Tibial artery (tissue), 4 donors: ENCODE measurements at regions not wholly inside any gene's neighbourhood (a gene's known extent, or its start where the extent isn't known, plus 50 kb on each side); places are given as distances from the start of the nearest gene placed in this dataset.
"Not testable (repeated sequence)": the region's sequence is repeated elsewhere in the genome, so short reads cannot be mapped to it uniquely, and the experiment has no call there.

Experiments used
- DNase-seq, 2 donors: peaks; one replicate each; pipeline ENCODE4 v3.0.0-alpha.2; 2019
- H3K27ac ChIP-seq, 2 donors: fragments of 200-600 bp; sonication (generic) in 1 of 2; 1 replicate in 1 of 2; 2 replicates in 1 of 2; pipeline ENCODE4 v1.5.1; 2018 to 2019; ENCODE audit warnings: mild to moderate bottlenecking in 1 of 2
- H3K27me3 ChIP-seq, 2 donors: fragments of 200-600 bp; sonication (generic) in 1 of 2; one replicate each; pipeline versions ENCODE4 v1.5.1 to v1.6.0; 2016 to 2019
- H3K36me3 ChIP-seq, 3 donors: fragments of 200-600 bp; sonication (generic) in 2 of 3; one replicate each; pipeline ENCODE4 v1.5.1; 2016 to 2019; ENCODE audit warnings: mild to moderate bottlenecking in 2 of 3
- H3K4me1 ChIP-seq, 4 donors: fragments of 200-600 bp; sonication (generic) in 2 of 4; 1 replicate in 3 of 4; 2 replicates in 1 of 4; pipeline ENCODE4 v1.5.1; 2016 to 2019
- H3K4me3 ChIP-seq, 2 donors: fragments of 200-600 bp; sonication (generic) in 1 of 2; 1 replicate in 1 of 2; 2 replicates in 1 of 2; pipeline ENCODE4 v1.5.1; 2018 to 2019; ENCODE audit warnings: mild to moderate bottlenecking in 2 of 2
- H3K9me3 ChIP-seq, 3 donors: fragments of 200-600 bp; sonication (generic) in 1 of 3; one replicate each; pipeline ENCODE4 v1.5.1; 2016 to 2019
- CTCF ChIP-seq, 2 experiments: fragments of 200-600 bp in 1 of 2; fragments of 450-650 bp in 1 of 2; IDR thresholded peaks; one replicate each; pipeline ENCODE4 v1.5.1; 2017 to 2019; ENCODE audit warnings: antibody characterized with exemption in 2 of 2, mild to moderate bottlenecking in 1 of 2, moderate library complexity in 1 of 2
- intact Hi-C: fragments of 100-400 bp; cut with DNase I; formaldehyde crosslinking; loops from one replicate; pipeline ENCODE4 v1.15.0; 2023; ENCODE audit warnings: low total_unique reads

- Histone ChIP-seq H3K27ac (peak overlapping the region in 1 of 2 donors; percentile 5), H3K36me3 (no peaks in the 10 kb centered on the region), H3K27me3 (no peaks in the 10 kb centered on the region), H3K9me3 (no peaks in the 10 kb centered on the region), H3K4me1 (peaks cover 0 to 15% (median 11%) of the 10 kb centered on the region in 4 donors), H3K4me3 (no peak overlapping the region)
- no peak for DNase-seq
- intact Hi-C loops: no loop called here
- no peak for TF ChIP-seq CTCF (IDR thresholded peaks at IDR 0.05)
These were observed 200.6 kb upstream of the PTBP2 start for GRCh38 chr1:96521010-96521409.

- DNase-seq: no peak
- intact Hi-C loops: no loop called here
- no peak overlapping the region for H3K27ac ChIP-seq
- no peak for TF ChIP-seq CTCF (IDR thresholded peaks at IDR 0.05)
- peaks cover 0 to 15% (median 11%) of the 10 kb centered on the region in 4 donors for H3K4me1 ChIP-seq
- no peak overlapping the region for H3K4me3 ChIP-seq
- H3K36me3 ChIP-seq: no peaks in the 10 kb centered on the region
- no peaks in the 10 kb centered on the region for H3K27me3 ChIP-seq
- H3K9me3 ChIP-seq: no peaks in the 10 kb centered on the region
These were observed 199.4 kb upstream of the PTBP2 start for GRCh38 chr1:96521994-96522760.

- no peak overlapping the region for H3K4me3 ChIP-seq
- intact Hi-C loops: no loop called here
- H3K27me3 ChIP-seq: no peaks in the 10 kb centered on the region
- DNase-seq: no peak
- H3K36me3 ChIP-seq: no peaks in the 10 kb centered on the region
- no peak for TF ChIP-seq CTCF (IDR thresholded peaks at IDR 0.05)
- peaks cover 0 to under 1% (median 0%) of the 10 kb centered on the region in 3 donors for H3K9me3 ChIP-seq
- peaks cover 0 to 15% (median 11%) of the 10 kb centered on the region in 4 donors for H3K4me1 ChIP-seq
- H3K27ac ChIP-seq: no peak overlapping the region
These were observed 198.7 kb upstream of the PTBP2 start for GRCh38 chr1:96522927-96523326.

GRCh38 chr1:96524100-96524499 is 197.5 kb upstream of the PTBP2 start:
- no peak for DNase-seq
- H3K27ac ChIP-seq: no peak overlapping the region
- no peak overlapping the region for H3K4me3 ChIP-seq
- H3K36me3 ChIP-seq: peaks cover 0 to 7% (median 0%) of the 10 kb centered on the region in 3 donors
- no peaks in the 10 kb centered on the region for H3K27me3 ChIP-seq
- intact Hi-C loops: no loop called here
- H3K9me3 ChIP-seq: peaks cover 0 to 13% (median 11%) of the 10 kb centered on the region in 3 donors
- H3K4me1 ChIP-seq: peaks cover 0 to 15% (median 11%) of the 10 kb centered on the region in 4 donors
- no peak for TF ChIP-seq CTCF (IDR thresholded peaks at IDR 0.05)

- peaks cover 0 to 6% (median 1%) of the 10 kb centered on the region in 4 donors for H3K4me1 ChIP-seq
- intact Hi-C loops: no loop called here
- H3K36me3 ChIP-seq: peaks cover 0 to 7% (median 0%) of the 10 kb centered on the region in 3 donors
- H3K27ac ChIP-seq: peak overlapping the region in 1 of 2 donors; percentile 15
- H3K9me3 ChIP-seq: peaks cover 0 to 17% (median 15%) of the 10 kb centered on the region in 3 donors
- no peak for TF ChIP-seq CTCF (IDR thresholded peaks at IDR 0.05)
- H3K27me3 ChIP-seq: no peaks in the 10 kb centered on the region
- no peak overlapping the region for H3K4me3 ChIP-seq
- peak in 1 of 2 donors; percentile 58 for DNase-seq
These were observed 195.7 kb upstream of the PTBP2 start for GRCh38 chr1:96525657-96526557.

- intact Hi-C loops, H3K4me3 ChIP-seq, DNase-seq, H3K27me3 ChIP-seq, H3K4me1 ChIP-seq, H3K36me3 ChIP-seq, H3K27ac ChIP-seq: not testable (repeated sequence)
- peaks cover 0 to 17% (median 15%) of the 10 kb centered on the region in 3 donors for H3K9me3 ChIP-seq
These were observed 192.9 kb upstream of the PTBP2 start for GRCh38 chr1:96528672-96529071.
